ENCODE measurements at regions not wholly inside any gene's neighbourhood (a gene's known extent, or its start where the extent isn't known, plus 50 kb on each side); places are given as distances from the start of the nearest gene placed in this dataset.

- no peak for TF ChIP-seq CTCF (conservative IDR thresholded peaks at IDR 0.05)
- no peak for TF ChIP-seq EZH2 (IDR thresholded peaks at IDR 0.05; ENCODE audit: low read depth)
Observed at GRCh38 chr2:18380321-18380720, 180.1 kb downstream of the RDH14 start.

Measured in PC-9 (cell line).